Neutrophil (primary cell): ENCODE measurements at regions not wholly inside any gene's neighbourhood (a gene's known extent, or its start where the extent isn't known, plus 50 kb on each side); places are given as distances from the start of the nearest gene placed in this dataset.

Experiments
- H3K27ac ChIP-seq: fragments of 200-600 bp; sonication (generic); 2 replicates; pipeline ENCODE4 v1.5.1; 2016; ENCODE audit warnings: mild to moderate bottlenecking, moderate library complexity
- H3K27me3 ChIP-seq: fragments of 200-600 bp; sonication (generic); 2 replicates; pipeline ENCODE4 v1.6.0; 2016; ENCODE audit warnings: mild to moderate bottlenecking
- H3K36me3 ChIP-seq: fragments of 200-600 bp; sonication (generic); 2 replicates; pipeline ENCODE4 v1.5.1; 2017
- H3K4me1 ChIP-seq, 2 experiments: fragments of 200-600 bp in 1 of 2; sonication (generic) in 1 of 2; 1 replicate in 1 of 2; 2 replicates in 1 of 2; pipeline versions ENCODE4 v1.5.1 to v1.6.1; 2013 to 2016; ENCODE audit warnings: low read depth in 1 of 2, low read length in 1 of 2, mild to moderate bottlenecking in 1 of 2, moderate library complexity in 1 of 2; ENCODE audit not compliant: control insufficient read depth in 1 of 2, insufficient read depth in 1 of 2
- H3K4me3 ChIP-seq, 2 experiments: fragments of 200-600 bp in 1 of 2; sonication (generic) in 1 of 2; 1 replicate in 1 of 2; 2 replicates in 1 of 2; pipeline ENCODE4 v1.5.1; 2013 to 2016; ENCODE audit warnings: low read depth in 1 of 2, low read length in 1 of 2, mild to moderate bottlenecking in 1 of 2, moderate library complexity in 1 of 2
- H3K9me3 ChIP-seq: fragments of 200-600 bp; sonication (generic); 2 replicates; pipeline ENCODE4 v1.5.1; 2016
- TF ChIP-seq, protein P1 (sequence below): fragments of 200-600 bp; sonication (generic); IDR thresholded peaks from 2 replicates; pipeline ENCODE4 v1.5.1; 2016; ENCODE audit warnings: antibody characterized with exemption

DNA sequence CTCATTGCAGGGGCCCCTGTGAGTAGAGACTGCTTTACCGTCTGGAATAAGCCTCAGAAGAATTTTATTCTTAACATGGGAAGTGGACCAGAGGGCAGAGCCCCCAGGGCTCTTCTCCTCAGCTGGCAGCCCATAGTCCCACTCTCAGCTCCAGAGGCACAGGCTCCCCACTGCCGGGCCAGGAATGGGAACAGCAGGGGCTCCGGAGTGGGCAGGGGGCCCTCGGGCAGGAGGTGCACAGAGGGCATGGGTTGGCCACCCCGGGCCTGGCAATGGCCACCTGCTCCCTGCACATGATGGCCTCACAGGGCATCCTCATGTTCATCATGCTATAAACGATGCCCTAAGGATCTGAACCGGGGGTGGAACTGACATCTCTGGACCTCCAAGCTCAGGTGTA lies 1469.7 kb downstream of the BRD1 start:
- TF ChIP-seq, protein P1, sequence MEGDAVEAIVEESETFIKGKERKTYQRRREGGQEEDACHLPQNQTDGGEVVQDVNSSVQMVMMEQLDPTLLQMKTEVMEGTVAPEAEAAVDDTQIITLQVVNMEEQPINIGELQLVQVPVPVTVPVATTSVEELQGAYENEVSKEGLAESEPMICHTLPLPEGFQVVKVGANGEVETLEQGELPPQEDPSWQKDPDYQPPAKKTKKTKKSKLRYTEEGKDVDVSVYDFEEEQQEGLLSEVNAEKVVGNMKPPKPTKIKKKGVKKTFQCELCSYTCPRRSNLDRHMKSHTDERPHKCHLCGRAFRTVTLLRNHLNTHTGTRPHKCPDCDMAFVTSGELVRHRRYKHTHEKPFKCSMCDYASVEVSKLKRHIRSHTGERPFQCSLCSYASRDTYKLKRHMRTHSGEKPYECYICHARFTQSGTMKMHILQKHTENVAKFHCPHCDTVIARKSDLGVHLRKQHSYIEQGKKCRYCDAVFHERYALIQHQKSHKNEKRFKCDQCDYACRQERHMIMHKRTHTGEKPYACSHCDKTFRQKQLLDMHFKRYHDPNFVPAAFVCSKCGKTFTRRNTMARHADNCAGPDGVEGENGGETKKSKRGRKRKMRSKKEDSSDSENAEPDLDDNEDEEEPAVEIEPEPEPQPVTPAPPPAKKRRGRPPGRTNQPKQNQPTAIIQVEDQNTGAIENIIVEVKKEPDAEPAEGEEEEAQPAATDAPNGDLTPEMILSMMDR, result no peak
- no peaks in the 10 kb centered on the region for H3K9me3 ChIP-seq
- H3K36me3 ChIP-seq, result no peaks in the 10 kb centered on the region

DNA sequence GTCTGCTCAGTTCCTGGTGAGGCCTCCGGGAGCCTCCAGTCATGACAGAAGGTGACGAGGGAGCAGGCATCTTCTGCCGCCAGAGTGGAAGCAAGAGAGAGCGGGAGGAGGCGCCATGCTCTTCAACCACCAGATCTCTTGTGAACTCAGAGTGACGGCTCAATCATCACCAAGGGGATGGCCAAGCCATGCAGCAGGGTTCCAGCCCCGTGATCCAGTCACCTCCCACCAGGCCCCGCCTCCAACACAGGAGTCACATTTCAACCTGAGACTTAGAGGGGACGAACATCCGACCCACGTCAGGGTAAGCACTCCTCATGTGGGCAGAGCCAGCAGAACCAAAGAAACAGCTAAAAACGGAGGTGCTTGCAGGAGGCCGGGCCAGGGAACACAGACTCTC lies 1470.5 kb downstream of the BRD1 start:
- TF ChIP-seq, protein P1, result no peak
- Histone ChIP-seq H3K27me3 (no peaks in the 10 kb centered on the region), H3K36me3 (no peaks in the 10 kb centered on the region), H3K4me1 (no peaks in the 10 kb centered on the region), H3K27ac (no peak overlapping the region), H3K4me3 (no peak overlapping the region), H3K9me3 (no peaks in the 10 kb centered on the region)

More for the DNA sequence above, 1469.7 kb downstream of the BRD1 start:
- H3K4me3 ChIP-seq, result no peak overlapping the region
- no peaks in the 10 kb centered on the region for H3K4me1 ChIP-seq
- H3K27me3 ChIP-seq, result no peaks in the 10 kb centered on the region
- H3K27ac ChIP-seq, result no peak overlapping the region

GRCh38 chr22:48356731-48357130 lies 1470.9 kb downstream of the BRD1 start:
- Histone ChIP-seq H3K4me1 (no peaks in the 10 kb centered on the region), H3K27ac (no peak overlapping the region), H3K27me3 (no peaks in the 10 kb centered on the region), H3K9me3 (no peaks in the 10 kb centered on the region), H3K4me3 (no peak overlapping the region), H3K36me3 (no peaks in the 10 kb centered on the region)
- TF ChIP-seq, protein P1, result no peak

- H3K27ac ChIP-seq, result no peak overlapping the region
- H3K4me3 ChIP-seq, result no peak overlapping the region
- no peaks in the 10 kb centered on the region for H3K9me3 ChIP-seq
- no peaks in the 10 kb centered on the region for H3K27me3 ChIP-seq
- H3K4me1 ChIP-seq, result no peaks in the 10 kb centered on the region
- no peaks in the 10 kb centered on the region for H3K36me3 ChIP-seq
- TF ChIP-seq, protein P1, result no peak
Observed at GRCh38 chr22:48354096-48354495, 1473.6 kb downstream of the BRD1 start.

DNA sequence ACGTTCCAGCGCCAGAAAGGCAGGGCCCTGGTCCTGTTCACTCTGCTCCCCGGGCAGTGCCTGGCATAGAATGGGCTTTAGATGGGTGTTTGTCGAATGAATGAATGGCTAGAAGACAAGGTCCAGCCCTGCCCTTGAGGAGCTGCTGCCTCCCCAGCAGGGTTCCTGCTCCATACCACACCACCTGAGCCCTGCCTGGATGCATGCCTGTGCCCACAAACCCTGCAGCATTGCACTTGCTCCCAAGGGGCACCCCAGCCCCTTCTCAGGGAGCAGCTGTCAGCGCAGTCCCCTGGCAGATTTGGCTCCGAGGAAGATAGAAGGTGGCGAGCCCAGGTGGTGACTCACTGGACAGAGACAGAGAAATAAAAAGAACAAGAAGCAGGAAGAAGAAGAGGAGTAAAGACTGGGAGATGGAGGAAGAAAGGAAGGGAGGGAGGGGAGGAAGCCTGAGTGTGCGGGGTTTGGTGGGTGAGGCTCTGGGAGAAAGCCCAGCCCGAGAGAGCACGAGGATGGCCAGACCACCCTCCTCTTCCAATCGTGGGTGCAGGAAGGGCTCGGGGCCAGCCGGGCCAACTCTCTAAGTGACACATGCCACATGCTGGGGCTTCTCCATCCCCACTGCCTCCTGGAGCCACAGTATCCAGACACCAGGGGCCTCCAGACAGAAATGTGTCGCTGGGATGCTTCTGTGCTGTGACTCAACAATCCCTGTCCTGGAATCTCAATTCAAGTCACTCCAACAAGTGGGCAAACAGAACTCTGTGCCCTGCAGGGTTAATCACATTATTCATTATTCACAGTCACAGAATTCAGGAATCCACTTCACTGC lies 1474.3 kb downstream of the BRD1 start:
- H3K36me3 ChIP-seq, result no peaks in the 10 kb centered on the region
- no peaks in the 10 kb centered on the region for H3K27me3 ChIP-seq
- no peaks in the 10 kb centered on the region for H3K4me1 ChIP-seq
- TF ChIP-seq, protein P1, result no peak
- H3K27ac ChIP-seq, result no peak overlapping the region
- no peaks in the 10 kb centered on the region for H3K9me3 ChIP-seq
- no peak overlapping the region for H3K4me3 ChIP-seq
